Cerebellar nuclear complex (tissue), 1 donor: ENCODE measurements at regions not wholly inside any gene's neighbourhood (a gene's known extent, or its start where the extent isn't known, plus 50 kb on each side); places are given as distances from the start of the nearest gene placed in this dataset.
"Not testable (repeated sequence)": the region's sequence is repeated elsewhere in the genome, so short reads cannot be mapped to it uniquely, and the experiment has no call there.

ENCODE experiments used
- DNase-seq, 2 experiments: peaks; one replicate each; lab custom pipeline; 2025; lab: John Stamatoyannopoulos, UW

DNA sequence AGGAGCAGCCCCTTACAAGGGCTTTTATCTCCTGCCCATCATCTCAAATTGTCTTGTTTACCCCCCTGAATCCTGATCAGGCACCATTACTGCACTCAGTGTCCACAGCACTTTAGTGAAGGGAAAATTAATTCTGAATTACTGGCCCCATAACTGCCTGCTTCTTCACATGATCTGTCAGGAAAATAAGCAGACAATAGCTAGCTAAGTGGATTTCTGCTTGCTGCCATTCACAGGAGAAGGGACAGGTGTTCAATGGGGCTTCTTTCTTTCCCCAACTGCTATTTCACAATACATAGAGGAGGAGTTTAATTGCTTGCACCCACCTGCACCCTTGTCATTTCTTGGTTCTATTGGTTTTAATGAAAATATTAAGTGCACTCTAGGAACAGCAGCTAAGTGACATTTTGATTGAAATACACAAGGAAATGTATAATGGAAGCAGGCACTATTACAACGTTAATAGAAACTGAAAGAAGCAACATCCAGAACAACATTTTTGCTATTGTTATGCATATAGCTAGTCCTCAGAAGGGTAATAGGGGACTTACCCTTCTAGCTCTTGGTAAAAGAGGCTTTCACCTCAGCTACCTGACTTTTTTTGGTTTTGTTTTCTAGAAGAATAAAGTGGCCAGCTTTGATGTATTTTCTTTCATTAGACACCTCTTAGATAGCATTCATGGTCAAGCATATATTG is 599.3 kb upstream of the TLE4 start:
- DNase-seq, result no peak

DNA sequence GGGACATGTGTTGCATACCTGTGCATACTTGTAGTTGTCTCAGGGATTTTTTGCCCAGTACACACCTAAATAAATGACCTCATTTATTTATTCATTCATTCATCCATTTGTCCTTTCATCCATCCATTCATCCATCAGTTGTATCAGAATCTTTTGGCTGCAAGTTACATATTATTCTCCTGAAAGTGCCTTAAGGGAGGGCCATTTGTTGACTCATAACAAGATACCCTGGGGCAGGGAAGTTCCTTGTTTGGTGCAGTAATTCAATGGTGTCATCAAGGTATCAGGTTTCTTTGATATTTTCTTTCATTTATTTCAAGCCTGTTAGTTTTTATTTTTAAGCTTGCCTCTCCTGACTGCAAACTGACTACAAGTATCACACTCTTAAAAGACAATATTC is 597.9 kb upstream of the TLE4 start:
- DNase-seq, result no peak

DNA sequence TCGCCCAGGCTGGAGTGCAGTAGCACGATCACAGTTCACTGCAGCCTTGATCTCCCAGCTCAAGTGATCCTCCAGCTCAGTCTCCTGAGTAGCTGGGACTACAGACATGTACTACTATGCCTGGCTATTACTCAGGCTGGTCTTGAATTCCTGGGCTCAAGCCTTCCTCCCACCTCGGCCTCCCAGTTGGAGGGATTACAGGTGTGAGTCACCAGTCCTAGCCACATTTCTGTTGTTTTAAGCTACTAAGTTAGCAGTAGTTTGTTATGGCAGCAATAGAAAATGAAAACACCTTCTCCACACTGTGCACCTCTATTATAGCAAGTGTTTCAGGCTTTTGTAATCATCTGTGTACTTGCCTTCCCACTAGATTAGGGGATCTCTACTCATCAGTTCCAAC is 588.9 kb upstream of the TLE4 start:
- DNase-seq, result no peak

DNA sequence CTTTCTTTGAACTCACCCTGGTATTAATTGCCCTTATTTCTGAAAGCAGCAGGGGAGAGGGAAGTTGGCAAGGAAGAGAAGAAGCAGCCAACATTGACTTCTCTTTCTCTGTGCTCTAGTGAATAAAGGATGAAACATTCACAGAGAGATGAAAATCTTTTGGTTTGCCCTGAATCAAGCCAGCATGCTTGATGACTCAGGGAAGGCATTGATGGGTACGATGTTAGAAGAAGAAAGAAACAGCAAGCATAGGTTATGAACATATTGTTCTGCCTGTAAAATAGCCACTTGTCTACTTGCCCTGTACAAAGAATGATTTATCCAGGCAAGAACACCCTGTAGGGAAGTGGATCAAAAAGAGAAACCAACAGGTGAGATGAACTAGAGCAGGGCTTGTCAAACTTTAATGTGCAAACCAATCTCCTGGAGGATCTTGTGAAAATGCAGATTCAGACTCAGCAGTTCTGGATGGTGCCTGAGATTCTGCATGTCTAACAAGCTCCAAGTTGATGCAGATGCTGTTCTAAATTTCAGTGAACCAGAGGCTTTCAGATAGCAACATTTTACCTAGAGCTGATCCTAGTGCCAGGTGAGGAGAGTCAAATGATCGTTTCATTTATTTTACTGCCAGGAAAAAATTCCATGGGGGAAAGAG is 586.6 kb upstream of the TLE4 start:
- no peak for DNase-seq

DNA sequence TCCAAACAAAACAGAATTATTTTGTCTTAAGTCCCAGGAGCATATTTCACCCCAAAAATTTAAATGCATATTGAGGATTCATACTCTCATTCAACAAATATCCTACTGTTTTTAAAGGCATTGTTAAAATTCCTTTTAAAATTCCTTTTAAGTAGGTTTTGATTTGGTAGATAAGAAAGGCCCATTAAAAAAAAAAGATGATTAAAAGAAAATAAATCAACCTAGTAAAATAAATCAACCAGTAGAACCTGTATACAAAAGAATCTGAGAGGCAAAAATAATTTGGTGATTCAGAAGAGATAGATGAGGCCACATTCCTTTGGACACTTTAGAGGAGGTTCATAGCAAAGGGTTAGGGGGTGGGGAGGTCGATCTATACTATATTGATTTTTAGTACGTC is 585.3 kb upstream of the TLE4 start:
- no peak for DNase-seq

DNA sequence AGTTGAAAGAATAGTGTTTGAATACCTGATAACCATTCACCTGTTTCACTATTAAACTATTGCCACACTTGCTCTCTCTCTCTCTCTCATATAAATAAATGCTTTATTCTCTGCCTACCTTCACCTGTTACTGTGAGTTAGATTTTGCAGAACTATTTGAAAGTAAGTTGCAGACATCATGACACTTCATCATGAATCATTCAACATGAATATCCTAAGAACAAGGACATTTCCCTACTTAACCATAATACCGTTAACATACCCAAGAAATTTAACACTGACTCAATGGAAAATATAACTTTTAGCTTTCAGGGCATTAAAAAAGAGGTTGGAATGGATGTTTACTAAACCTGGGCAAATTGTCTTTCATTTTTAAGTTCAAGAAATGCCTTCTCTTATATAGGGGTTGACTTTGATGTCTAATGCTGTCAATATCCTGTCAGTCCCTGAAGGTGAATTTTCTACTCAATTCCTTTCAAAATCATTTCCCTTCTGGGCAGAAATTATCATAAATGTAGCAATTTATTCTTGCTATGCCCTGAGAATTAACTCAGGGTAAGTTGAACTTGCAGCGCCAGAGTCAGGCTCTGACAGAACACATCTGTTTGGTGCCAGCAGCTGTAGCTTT is 582.6 kb upstream of the TLE4 start:
- DNase-seq, result no peak

DNA sequence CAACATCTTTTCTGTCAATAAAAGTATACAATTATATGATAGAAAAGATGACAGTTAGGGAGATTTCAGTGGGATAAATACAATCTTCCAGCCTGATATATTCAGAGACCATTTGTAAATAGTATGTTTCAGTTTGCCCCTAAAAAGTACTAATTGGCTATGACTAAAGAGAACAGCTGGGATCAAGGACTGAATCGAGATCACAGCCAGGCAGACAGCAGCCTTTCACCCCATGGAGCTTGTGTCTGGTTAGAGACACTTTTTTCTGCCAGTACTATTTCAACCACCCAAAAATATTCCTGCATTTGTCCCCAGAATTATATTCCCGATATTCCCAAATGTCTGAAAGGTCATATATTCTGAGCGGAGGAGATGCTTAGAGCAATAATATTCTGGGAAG is 577.3 kb upstream of the TLE4 start:
- no peak for DNase-seq

DNA sequence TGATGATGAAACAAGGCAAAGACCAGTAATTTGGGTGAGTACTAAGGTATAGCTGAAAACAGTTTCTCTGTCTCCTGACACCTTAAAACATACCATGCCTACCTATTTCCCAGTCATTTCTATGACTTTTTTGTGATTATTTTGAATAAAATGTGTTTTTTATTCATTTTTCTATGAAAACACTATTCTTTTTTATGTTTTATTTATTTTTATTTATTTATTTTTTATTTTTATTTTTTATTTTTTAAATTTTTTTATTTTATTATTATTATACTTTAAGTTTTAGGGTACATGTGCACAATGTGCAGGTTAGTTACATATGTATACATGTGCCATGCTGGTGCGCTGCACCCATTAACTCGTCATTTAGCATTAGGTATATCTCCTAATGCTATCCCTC is 576.8 kb upstream of the TLE4 start:
- not testable (repeated sequence) for DNase-seq

DNA sequence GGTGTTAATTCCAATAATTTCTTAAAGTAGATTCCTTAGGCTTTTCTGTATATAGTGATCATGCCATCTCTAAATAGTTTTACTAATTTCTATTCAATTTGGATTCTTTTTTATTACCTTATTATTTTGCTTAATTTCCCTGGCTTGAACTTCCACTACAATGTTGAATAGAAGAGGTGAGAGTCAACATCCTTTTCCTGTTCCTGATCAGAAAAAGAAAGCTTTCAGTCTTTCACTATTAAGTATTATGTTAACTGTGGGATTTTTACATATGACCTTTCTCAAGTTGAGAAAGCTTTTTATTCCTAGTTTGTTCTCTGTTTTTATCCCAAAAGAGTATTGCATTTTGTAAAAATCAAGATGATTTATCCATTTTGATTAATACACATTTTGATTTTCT is 574.5 kb upstream of the TLE4 start:
- no peak for DNase-seq

DNA sequence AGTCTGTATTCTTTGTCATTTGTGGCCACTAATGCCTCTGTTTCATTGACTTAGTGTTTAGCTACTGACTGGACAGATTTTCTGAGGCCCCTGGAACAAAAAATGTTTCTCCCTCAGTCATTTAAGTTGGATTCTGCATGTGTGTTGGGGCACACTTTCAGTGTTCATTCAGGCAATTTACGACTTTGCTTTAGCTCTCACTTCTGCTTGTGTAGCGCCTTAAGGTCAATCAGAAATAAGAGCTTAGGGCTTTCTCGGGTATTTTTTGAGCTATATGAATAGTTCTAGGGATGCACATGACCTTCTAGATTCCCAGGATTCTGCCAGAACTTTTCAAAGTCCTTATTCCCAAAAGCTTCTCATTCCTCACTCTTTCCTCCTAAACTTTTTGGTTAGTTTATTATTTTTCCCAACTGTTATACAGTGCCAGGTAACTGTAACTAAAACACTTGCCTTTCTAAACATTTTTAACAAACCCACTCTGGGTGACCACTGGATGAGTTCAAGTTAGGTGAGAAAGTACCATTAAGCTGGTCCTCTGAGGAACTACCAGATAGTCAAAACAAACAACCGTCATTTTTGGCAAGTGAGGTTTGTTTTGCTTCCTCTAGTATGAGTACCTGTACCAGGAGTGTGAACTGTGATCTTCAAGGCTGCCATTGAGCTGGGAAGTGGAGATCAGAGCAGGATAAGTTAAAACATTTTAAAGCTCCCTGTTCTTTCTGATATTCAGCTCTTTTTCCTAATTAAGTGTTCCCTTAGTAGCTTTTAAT is 571.3 kb upstream of the TLE4 start:
- DNase-seq, result no peak

DNA sequence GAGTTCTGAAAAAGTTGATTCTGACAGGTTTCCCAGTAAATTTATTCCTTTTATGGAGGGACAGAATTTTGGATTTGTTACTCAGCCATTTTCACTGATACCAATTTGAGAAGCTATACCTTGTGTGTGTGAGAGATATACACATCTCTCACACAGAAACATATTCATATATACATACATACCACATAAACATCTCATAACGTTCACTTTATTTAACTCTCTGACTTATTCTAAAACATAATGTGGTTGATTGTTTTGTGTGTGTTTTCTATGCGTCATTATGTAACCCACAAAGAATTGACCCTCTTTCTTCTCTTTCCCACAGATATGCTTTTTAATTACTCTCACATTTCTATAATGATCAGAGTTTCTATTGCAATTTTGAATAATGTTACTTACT is 570.8 kb upstream of the TLE4 start:
- DNase-seq, result no peak

DNA sequence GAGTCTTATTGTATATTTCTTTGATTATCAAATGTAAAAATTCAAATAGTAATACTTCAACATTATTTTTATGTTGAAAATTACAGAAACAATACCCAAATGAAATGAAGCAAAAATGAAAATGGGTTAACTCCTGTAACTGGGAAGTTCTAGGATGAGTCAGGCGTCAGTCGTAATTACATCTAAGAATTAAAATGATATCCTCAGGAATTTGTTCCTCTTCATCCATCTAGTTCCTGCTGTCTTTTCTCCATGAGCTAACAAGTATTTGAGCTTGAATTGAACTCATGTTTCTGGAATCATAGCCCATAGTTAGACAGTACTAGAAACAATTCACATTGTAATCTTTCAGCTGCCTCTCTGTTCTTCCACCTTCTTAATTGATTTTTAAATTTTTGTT is 568.3 kb upstream of the TLE4 start:
- no peak for DNase-seq

DNA sequence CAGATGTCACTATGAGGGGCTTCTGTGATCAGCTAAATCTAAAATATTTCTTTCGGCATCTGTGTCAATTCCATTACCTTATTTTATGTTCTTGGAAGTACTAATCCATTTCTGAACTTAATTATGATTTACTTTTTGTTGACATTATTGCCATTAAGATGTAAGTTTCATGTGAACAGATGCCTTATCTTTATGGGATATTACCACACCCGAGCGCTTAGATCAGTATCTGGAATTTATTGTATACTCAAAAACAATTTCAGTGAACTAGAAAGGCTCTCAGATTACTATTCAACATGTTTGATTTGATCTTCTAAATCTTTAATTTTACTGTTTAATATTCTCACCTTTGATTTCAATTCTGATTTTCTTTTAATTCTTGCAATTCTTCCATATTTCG is 567.7 kb upstream of the TLE4 start:
- no peak for DNase-seq

DNA sequence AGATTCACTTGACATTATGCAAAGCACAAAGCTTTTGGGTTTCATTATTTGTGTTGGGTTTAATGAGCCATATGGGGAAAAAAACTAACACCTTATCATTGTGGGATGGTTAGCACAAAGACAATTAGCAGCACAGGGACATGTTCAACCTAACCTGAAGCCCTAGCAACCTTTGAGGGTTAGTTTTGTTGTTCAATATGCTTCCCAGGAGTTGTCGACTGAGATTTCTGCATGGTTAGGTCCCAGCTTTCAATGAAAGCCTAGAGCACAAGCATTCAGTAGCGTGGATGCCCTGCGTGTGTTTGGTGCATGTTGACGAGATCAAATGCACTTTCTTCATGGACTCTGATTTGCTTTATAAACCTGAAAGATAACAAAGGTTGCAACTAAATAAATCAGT is 565.2 kb upstream of the TLE4 start:
- DNase-seq, result no peak

DNA sequence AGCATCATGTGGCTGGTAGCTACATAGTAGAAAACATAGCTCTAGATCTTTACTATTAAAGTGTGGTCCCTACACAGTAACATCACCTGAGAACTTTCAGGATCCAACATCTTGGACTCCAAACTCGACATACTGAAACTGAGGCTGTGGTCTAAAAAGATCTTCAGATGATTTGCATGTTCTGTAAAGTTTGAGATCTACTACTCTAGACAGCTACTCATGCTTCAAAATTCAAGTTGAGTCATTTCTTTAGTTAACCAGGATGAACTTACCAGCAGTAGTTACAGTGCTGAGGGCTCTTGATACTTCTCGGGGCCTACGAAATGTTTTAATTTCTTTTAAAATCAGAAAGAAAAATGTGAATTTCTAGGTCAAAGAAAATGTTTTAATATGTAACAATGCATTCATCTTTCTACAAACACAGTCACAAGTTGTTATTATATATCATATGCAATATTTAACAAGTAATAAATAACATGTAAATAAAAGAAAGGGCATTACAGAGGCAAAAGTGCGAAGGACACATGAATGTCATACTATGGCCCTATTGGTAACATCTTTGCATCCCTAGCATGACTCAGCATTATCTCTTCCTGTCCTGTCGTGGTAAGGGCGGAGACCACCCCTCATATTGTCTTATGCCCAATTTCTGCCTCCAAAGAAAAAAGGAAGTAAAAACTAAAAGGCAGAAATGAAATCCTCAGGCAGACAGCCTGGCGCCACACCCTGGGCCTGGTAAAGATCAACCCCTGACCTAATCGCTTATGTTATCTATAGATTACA is 563.9 kb upstream of the TLE4 start:
- no peak for DNase-seq

DNA sequence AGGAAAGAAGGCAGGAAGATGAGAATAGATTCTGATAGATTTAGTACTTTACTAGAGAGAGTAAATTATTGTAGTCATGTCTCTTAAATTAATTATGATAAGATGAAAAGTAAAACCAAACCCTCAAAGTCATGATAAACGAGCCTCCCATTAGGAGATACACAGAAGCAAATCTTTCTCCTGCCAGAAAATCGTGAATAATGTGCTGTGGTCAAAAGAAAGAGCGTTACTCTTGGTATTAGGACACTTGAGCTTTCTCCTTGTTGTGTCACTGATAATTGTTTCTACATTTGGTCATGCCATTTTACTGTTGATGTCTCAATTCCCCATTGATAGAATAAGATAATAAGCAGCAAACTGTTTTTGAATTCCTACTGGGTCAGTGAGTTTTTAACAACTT is 562.8 kb upstream of the TLE4 start:
- no peak for DNase-seq

DNA sequence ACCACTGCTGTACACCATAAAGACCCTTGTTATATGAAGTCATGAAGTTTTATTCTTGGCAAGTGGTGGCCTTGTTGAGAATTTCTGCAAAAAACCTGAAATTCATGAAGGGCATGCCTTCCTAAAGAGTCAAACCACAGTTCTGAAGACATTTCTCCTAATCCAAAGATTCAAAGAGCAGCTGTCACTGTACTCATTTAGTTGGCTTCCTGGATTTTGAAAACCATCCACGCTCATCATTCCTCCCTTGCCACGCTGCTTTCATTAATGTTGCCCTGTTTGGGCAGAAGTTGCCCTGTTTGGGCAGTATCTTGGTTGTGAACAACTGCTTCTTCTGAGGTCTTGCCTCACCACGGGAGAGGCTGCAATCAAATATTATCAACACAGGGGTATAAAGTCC is 560.3 kb upstream of the TLE4 start:
- DNase-seq, result no peak

DNA sequence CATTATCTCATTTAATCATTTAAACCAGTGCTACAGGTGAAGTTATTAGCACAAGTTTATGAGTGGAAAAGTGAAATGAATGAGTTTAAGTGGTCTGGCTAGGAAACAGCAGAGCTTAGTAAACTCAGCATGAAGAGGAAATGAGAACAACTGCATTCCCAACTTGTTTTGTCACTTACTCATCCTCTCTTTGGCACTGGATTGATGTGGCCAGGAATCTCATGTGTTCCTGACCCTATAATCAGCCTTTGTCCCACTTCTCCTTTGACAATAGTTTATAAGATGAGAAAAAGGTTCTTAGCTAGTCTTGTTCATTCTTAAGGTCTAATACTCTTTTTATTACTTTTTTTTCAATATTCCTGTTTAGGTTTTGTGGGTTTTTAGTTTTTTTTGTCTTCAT is 559.2 kb upstream of the TLE4 start:
- no peak for DNase-seq

DNA sequence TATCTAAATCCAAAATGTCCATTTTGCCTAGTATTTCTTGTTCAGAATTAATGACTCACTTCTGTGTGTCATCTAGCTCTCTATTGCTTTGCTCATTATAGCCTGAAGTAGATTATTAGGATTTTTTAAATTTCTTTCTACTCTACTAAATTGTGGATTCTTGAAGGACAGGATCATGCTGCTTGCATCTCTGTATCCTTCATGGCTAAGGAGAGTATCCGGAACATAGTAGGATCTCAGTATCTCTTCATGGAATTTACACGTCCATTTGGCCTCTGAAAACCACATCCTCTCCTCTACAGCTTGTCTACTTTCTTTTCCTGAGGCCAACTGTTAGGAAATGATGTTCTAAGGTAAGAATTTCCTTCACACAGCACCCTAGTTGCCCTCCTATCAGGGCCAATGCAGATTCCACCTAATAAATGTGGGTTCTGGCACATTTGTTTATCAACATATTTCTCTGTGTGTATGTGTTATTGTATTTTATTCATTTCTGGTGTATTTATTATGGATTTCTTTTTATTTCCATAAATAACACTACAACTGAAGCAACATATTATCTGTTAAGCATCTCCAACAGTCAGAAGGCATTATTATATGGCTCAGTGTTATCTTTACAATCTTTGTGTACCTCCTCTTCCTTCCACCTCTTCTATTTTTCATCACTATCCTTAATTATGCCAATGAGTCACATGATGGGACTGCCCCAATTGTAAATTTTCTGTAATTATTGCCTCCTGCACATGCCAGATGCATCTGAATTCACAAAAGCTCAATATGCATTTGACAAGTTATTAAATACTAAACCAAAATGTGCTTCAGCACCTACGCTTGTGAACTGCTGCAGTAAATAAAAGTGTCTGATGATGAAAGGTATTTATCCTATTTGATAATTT is 557.8 kb upstream of the TLE4 start:
- no peak for DNase-seq

DNA sequence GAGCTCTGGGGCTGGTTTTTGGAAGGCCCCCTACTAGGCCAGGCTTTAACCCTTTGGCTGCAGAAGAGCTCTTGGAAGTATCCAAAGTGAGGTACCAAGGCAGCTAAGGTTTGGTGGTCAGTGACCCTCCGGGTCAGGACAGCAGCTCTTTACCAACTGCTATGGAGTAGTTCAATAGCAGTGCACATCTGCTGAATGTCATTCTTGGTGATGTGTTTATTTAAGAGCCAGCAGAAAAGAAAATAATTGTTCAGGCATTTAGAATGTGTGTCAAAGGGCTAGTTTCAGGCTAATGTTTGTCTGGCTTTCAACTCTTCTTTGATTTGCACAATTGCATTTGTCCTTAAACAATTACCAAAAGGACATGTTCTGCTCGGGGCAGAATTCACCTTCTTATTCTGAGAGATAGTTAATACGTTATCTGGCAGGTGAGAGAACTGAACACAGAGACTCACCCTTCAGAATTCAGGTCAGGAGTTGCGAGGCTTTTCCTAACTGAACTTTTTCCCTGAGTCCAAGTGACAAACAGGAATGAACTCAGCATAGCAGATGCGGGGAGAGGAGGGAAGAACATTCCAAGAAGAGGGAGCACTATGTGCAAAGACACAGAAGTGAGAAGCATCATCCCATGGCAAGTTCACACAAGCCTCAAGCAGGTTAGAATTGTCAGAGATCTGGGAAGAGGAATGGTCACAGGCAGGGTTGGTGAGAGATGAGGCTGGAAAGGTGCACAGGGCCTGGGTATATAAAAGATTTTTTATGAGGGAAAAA is 556.7 kb upstream of the TLE4 start:
- DNase-seq, result no peak
